ENCODE measurements at regions not wholly inside any gene's neighbourhood (a gene's known extent, or its start where the extent isn't known, plus 50 kb on each side); places are given as distances from the start of the nearest gene placed in this dataset.

GRCh38 chr4:54548831-54549460 is 108.8 kb upstream of the KIT start:
- TF ChIP-seq CTCF (IDR thresholded peaks at IDR 0.05; ENCODE audit: borderline replicate concordance, extremely low read depth, low read length, poor library complexity, severe bottlenecking) (no peak), EZH2 (IDR thresholded peaks at IDR 0.05; ENCODE audit: borderline replicate concordance, low read depth, low read length, severe bottlenecking) (no peak)
